ENCODE measurements at regions not wholly inside any gene's neighbourhood (a gene's known extent, or its start where the extent isn't known, plus 50 kb on each side); places are given as distances from the start of the nearest gene placed in this dataset.
"Not testable (repeated sequence)": the region's sequence is repeated elsewhere in the genome, so short reads cannot be mapped to it uniquely, and the experiment has no call there.

DNA sequence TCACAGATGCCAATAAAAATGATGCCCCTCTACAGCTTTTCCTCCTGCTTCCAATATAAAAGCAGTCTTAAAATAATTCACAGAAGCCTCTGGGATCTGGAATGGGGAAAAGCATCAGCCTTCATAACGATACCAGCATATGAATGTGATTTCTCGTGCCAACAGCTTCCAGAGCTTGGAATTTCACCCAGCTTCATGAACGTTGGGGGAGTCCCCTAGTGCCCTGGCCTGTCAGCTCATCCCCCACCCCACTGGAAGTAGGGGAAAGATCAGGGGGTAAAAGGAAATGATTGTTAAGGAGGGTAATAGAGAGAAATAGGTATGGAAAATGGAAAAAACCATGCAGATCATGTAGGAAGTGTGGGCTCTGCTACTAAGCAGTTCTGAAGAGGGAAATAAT is 253.6 kb downstream of the INHBA start:
- no peaks in the 10 kb centered on the region for H3K36me3 Mint-ChIP-seq (ENCODE audit: low read depth)
- no peak overlapping the region for H3K27ac Mint-ChIP-seq
- no peak for ATAC-seq
- H3K9me3 Mint-ChIP-seq: peaks cover 5% of the 10 kb centered on the region
- DNase-seq: no peak
- no peaks in the 10 kb centered on the region for H3K4me1 Mint-ChIP-seq
- no peak overlapping the region for H3K4me3 Mint-ChIP-seq
- H3K27me3 Mint-ChIP-seq: no peaks in the 10 kb centered on the region

DNA sequence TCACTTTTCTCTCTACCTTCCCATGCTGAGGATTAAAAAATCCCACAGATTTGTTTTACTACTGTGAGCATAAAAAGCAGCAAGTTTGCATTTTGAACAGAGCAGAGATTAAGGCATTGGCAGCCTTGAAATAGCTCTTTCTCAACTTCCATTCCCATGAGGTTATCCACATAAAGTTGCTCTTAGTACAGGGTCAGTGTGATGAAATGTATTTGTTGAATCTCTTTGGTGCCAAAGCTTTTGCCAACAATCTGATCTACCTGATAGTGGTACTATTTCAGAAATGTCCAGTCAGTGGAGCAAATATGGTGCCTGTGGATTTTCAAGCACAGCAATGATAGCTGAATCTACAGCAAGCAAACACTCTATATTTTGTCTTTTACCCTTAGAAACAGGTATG is 254.8 kb downstream of the INHBA start:
- no peak for DNase-seq
- H3K4me3 Mint-ChIP-seq: no peak overlapping the region
- no peaks in the 10 kb centered on the region for H3K36me3 Mint-ChIP-seq (ENCODE audit: low read depth)
- H3K4me1 Mint-ChIP-seq: no peaks in the 10 kb centered on the region
- H3K9me3 Mint-ChIP-seq: peaks cover 1% of the 10 kb centered on the region
- ATAC-seq: no peak
- H3K27me3 Mint-ChIP-seq: no peaks in the 10 kb centered on the region
- H3K27ac Mint-ChIP-seq: no peak overlapping the region

DNA sequence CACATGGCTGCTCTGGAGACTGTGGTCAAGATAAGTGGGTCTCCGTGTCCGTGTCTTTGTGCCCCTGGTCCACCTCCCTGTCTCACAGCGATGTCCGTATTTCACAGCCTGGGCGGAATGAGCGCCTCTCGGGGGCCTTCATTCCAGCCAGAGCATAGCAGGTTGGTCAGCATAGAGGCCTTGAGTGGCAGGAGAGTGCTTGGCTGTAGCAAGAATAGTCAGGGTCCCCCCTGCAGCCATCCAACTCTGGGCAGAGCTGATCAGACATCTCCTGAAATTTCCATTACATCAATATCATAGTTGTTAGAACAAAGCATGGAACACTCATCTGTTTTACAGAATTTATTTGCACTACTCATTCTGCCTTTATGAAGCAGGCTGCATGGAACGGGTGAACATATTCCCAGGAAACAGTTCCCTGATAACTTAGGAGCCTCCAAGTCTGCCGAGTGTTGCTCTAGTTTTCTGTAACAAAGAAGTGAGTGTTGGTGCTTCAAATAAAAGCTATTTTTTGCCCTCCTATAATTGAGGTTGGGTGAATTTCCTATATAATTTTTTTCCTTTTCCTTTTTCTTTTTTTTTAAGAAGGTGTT is 255.3 kb downstream of the INHBA start:
- Mint-ChIP-seq H3K27me3 (no peaks in the 10 kb centered on the region), H3K4me3 (no peak overlapping the region), H3K36me3 (ENCODE audit: low read depth) (no peaks in the 10 kb centered on the region), H3K27ac (no peak overlapping the region), H3K4me1 (no peaks in the 10 kb centered on the region), H3K9me3 (peaks cover 7% of the 10 kb centered on the region)
- DNase-seq (no peak), ATAC-seq (no peak)

DNA sequence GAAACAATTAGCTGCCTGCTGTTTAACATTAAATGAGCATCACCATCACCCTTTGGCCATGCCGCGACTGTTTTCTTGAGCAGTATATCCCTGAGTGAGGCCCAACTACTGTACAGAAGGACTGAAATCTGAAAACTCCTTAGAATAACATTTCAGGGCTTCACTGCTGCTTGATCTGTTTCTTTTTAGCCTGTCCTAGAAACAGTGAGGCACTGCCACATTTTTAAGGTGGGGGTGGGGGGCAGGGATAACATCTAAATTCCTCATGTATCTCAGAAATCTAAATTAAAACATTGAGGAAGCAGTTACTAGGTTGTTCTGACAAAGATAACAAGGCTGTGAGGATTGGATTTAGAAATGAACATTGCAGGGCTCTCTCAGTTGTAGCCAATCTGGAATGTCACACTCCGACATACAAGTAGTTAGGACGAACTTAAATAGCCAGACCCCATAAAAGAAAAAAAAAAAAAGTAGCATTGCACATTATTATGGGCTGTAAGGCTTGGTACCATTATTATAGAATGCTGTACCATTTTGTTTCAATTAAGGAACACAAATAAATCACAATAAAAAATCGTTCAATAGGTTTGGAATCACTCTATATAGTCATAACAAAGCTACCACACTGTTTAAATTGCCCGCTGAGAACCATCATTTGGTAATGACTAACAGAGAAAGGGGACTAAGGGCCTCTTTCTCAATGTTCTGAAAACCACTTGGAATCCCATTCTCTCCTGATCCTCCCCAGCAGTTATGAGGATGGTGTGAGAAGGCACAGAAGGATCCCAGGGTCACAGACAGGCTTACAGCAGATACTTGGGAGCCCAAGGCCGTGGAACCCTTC is 256.1 kb downstream of the INHBA start:
- Mint-ChIP-seq H3K9me3 (peaks cover 7% of the 10 kb centered on the region), H3K27me3 (no peaks in the 10 kb centered on the region), H3K36me3 (ENCODE audit: low read depth) (no peaks in the 10 kb centered on the region)

DNA sequence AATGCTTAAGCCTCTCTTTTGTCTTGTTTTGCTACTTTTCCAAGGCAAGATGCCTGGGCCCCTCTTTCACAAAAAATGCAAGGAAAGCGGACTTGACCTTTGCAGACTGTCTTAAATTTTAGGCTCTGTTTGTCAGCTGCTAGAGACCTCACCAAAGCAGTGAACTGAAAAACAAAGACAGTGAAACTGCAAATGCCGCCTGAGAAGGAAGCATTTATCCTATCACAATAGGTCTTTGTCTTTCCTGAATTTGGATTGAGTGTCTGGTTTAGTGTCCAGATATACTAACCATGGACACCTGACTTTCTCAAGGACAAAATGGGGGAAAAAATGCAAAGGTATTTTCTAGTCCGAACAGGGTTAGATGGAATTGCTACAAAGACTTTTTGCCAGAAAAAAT is 256.9 kb downstream of the INHBA start:
- ATAC-seq: no peak
- no peak overlapping the region for H3K27ac Mint-ChIP-seq

More for the DNA sequence above, 256.1 kb downstream of the INHBA start:
- ATAC-seq: no peak
- no peak for DNase-seq
- Mint-ChIP-seq H3K27ac (no peak overlapping the region), H3K4me3 (no peak overlapping the region), H3K4me1 (no peaks in the 10 kb centered on the region)

GRCh38 chr7:41445432-41445831 is 257.5 kb downstream of the INHBA start:
- Mint-ChIP-seq H3K27ac (no peak overlapping the region), H3K4me1 (no peaks in the 10 kb centered on the region), H3K36me3 (ENCODE audit: low read depth) (no peaks in the 10 kb centered on the region), H3K4me3 (no peak overlapping the region), H3K9me3 (peaks cover 7% of the 10 kb centered on the region), H3K27me3 (no peaks in the 10 kb centered on the region)
- ATAC-seq (no peak), DNase-seq (no peak)

More for the DNA sequence above, 256.9 kb downstream of the INHBA start:
- H3K4me1 Mint-ChIP-seq: no peaks in the 10 kb centered on the region
- H3K4me3 Mint-ChIP-seq: no peak overlapping the region
- no peak for DNase-seq
- no peaks in the 10 kb centered on the region for H3K36me3 Mint-ChIP-seq (ENCODE audit: low read depth)
- no peaks in the 10 kb centered on the region for H3K27me3 Mint-ChIP-seq
- H3K9me3 Mint-ChIP-seq: peaks cover 7% of the 10 kb centered on the region

DNA sequence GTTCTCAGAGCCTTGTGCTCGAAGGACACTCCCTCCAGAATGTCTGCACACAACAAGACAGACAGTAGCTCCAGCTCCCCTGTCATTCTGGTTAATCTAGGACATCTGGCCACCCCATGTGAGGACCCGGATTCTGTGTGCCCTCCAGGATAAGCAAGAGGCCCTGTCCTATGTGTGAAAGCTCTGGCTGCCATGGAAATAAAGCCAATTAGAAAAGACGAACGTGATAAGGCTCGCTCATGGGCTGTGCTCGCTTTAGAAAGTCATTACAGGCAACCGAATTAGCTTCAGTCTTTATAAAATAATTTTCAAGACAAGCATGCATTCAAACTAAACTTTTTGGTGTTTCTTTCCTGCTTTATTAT is 263.4 kb downstream of the INHBA start:
- Mint-ChIP-seq H3K9me3 (peaks cover 13% of the 10 kb centered on the region), H3K27me3 (no peaks in the 10 kb centered on the region), H3K4me1 (no peaks in the 10 kb centered on the region), H3K4me3 (no peak overlapping the region), H3K27ac (no peak overlapping the region), H3K36me3 (ENCODE audit: low read depth) (no peaks in the 10 kb centered on the region)
- ATAC-seq: no peak
- no peak for DNase-seq

- Mint-ChIP-seq H3K4me3 (no peak overlapping the region), H3K27me3 (no peaks in the 10 kb centered on the region), H3K9me3 (peaks cover 18% of the 10 kb centered on the region), H3K4me1 (no peaks in the 10 kb centered on the region), H3K36me3 (ENCODE audit: low read depth) (peaks cover 2% of the 10 kb centered on the region), H3K27ac (no peak overlapping the region)
- ATAC-seq (no peak), DNase-seq (no peak)
These were observed 264.0 kb downstream of the INHBA start for GRCh38 chr7:41438705-41439514.

- Mint-ChIP-seq H3K4me1 (no peaks in the 10 kb centered on the region), H3K27me3 (no peaks in the 10 kb centered on the region), H3K36me3 (ENCODE audit: low read depth) (peaks cover 2% of the 10 kb centered on the region), H3K27ac (no peak overlapping the region), H3K4me3 (no peak overlapping the region), H3K9me3 (peaks cover 11% of the 10 kb centered on the region)
- DNase-seq: no peak
- no peak for ATAC-seq
These were observed 265.4 kb downstream of the INHBA start for GRCh38 chr7:41437257-41438196.

DNA sequence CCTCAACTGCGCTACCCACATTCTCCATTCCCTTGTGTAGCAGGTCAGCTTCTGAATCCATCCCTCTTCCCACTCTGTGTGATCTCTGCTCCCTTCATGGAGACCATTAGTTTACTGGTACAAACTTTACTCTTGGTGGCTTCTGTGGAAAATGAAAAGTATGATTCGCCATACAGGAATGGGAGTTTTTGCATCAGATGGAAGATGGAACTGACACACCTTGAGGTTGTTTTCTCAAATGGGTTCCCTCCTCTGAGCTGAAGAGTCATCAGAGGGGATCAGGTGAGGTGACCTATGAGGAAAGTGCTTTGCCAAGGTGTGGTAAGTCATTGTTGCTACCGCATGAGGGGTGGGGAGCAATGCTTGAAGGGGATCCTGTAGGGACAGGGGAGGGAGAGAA is 266.8 kb downstream of the INHBA start:
- no peak for DNase-seq

DNA sequence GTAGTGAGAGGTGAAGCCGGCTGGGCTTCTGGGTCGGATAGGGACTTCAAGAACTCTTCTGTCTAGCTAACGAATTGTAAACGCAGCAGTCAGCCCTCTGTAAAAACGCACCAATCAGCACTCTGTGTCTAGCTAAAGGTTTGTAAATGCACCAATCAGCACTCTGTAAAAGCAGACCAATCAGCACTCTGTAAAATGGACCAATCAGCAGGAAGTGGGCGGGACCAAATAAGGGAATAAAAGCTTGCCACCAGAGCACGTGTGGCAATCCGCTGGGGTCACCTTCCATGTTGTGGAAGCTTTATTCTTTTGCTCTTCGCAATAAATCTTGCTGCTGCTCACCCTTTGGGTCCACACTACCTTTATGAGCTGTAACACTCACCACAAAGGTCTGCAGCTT is 267.9 kb downstream of the INHBA start:
- DNase-seq; H3K27me3 Mint-ChIP-seq; H3K27ac Mint-ChIP-seq; H3K4me3 Mint-ChIP-seq; ATAC-seq; H3K4me1 Mint-ChIP-seq; H3K36me3 Mint-ChIP-seq (ENCODE audit: low read depth): not testable (repeated sequence)
- H3K9me3 Mint-ChIP-seq: peaks cover 24% of the 10 kb centered on the region

More for the DNA sequence above, 266.8 kb downstream of the INHBA start:
- no peak for ATAC-seq
- peaks cover 2% of the 10 kb centered on the region for H3K36me3 Mint-ChIP-seq (ENCODE audit: low read depth)
- no peaks in the 10 kb centered on the region for H3K27me3 Mint-ChIP-seq
- peaks cover 16% of the 10 kb centered on the region for H3K9me3 Mint-ChIP-seq
- no peaks in the 10 kb centered on the region for H3K4me1 Mint-ChIP-seq
- H3K27ac Mint-ChIP-seq: no peak overlapping the region
- no peak overlapping the region for H3K4me3 Mint-ChIP-seq

GRCh38 chr7:41431671-41432070 is 271.2 kb downstream of the INHBA start:
- no peak overlapping the region for H3K4me3 Mint-ChIP-seq
- H3K4me1 Mint-ChIP-seq: no peaks in the 10 kb centered on the region
- peaks cover 2% of the 10 kb centered on the region for H3K36me3 Mint-ChIP-seq (ENCODE audit: low read depth)
- no peak overlapping the region for H3K27ac Mint-ChIP-seq
- DNase-seq (no peak), ATAC-seq (no peak)
- peaks cover 24% of the 10 kb centered on the region for H3K9me3 Mint-ChIP-seq
- H3K27me3 Mint-ChIP-seq: no peaks in the 10 kb centered on the region

DNA sequence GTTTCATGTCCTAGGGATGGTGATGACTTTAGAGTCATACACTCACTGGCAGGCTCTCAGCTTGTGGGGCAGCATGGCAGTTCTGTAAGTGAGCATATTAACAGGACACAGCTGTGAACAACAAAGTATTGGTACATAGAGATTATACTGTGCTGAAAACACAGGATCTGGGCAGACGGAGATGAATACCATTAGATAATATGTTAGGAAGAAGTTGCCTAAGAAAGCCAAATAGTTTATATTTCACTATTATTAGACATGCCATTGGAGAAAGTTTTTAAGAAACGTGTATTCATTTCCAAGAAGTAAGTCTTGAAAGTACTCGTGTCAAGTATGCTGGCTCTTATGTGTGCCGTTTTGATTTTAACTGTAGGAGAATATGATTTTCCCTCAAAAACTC is 274.5 kb downstream of the INHBA start:
- no peak overlapping the region for H3K4me3 Mint-ChIP-seq
- no peaks in the 10 kb centered on the region for H3K36me3 Mint-ChIP-seq (ENCODE audit: low read depth)
- H3K9me3 Mint-ChIP-seq: peaks cover 13% of the 10 kb centered on the region
- H3K27ac Mint-ChIP-seq: no peak overlapping the region
- no peaks in the 10 kb centered on the region for H3K4me1 Mint-ChIP-seq
- no peak for DNase-seq
- no peaks in the 10 kb centered on the region for H3K27me3 Mint-ChIP-seq
- no peak for ATAC-seq

- ATAC-seq (no peak), DNase-seq (no peak)
- Mint-ChIP-seq H3K9me3 (peaks cover 7% of the 10 kb centered on the region), H3K4me3 (no peak overlapping the region), H3K4me1 (no peaks in the 10 kb centered on the region), H3K27ac (no peak overlapping the region), H3K27me3 (no peaks in the 10 kb centered on the region), H3K36me3 (ENCODE audit: low read depth) (no peaks in the 10 kb centered on the region)
These were observed 277.0 kb downstream of the INHBA start for GRCh38 chr7:41425926-41426325.

Measured in activated naive CD8-positive, alpha-beta T cell treated with anti-CD3 and anti-CD28 coated beads, Interleukin-2, amount 50 U/mL, for 24 hours (primary cell).